ENCODE measurements at regions not wholly inside any gene's neighbourhood (a gene's known extent, or its start where the extent isn't known, plus 50 kb on each side); places are given as distances from the start of the nearest gene placed in this dataset.

GRCh38 chr20:58146081-58146745 lies 82.2 kb downstream of the ANKRD60 start:
- intact Hi-C loops (cut with DNase I; ENCODE audit: low total_unique reads), result no loop called here
- no peaks in the 10 kb centered on the region for H3K36me3 ChIP-seq
- WGBS, 5 donors, result 65 to 74% (median 72%) methylated on average over 8 of the region's 8 CpGs
- no peak for TF ChIP-seq POLR2AphosphoS5 (IDR thresholded peaks at IDR 0.05)
- TF ChIP-seq EP300 (IDR thresholded peaks at IDR 0.05), result no peak
- TF ChIP-seq CTCF (IDR thresholded peaks at IDR 0.05), result no peak
- TF ChIP-seq POLR2A (IDR thresholded peaks at IDR 0.05), result no peak
- no peaks in the 10 kb centered on the region for H3K4me1 ChIP-seq
- H3K27ac ChIP-seq, result no peak overlapping the region
- no peak overlapping the region for H3K4me3 ChIP-seq
- no peak for DNase-seq
- peaks cover 0 to 43% (median 17%) of the 10 kb centered on the region in 3 donors for H3K27me3 ChIP-seq
- peaks cover 0 to 13% (median 0%) of the 10 kb centered on the region in 4 donors for H3K9me3 ChIP-seq

- H3K36me3 ChIP-seq, result no peaks in the 10 kb centered on the region
- H3K27ac ChIP-seq, result no peak overlapping the region
- DNase-seq, result no peak
- no peaks in the 10 kb centered on the region for H3K4me1 ChIP-seq
- no peak overlapping the region for H3K4me3 ChIP-seq
- intact Hi-C loops (cut with DNase I; ENCODE audit: low total_unique reads), result no loop called here
- H3K9me3 ChIP-seq, result peaks cover 0 to 13% (median 0%) of the 10 kb centered on the region in 4 donors
- 76 to 85% (median 83%) methylated on average over 6 of the region's 6 CpGs for WGBS, 5 donors
- H3K27me3 ChIP-seq, result peaks cover 0 to 43% (median 12%) of the 10 kb centered on the region in 3 donors
- no peak for TF ChIP-seq CTCF (IDR thresholded peaks at IDR 0.05)
- TF ChIP-seq EP300 (IDR thresholded peaks at IDR 0.05), result no peak
- no peak for TF ChIP-seq POLR2AphosphoS5 (IDR thresholded peaks at IDR 0.05)
- TF ChIP-seq POLR2A (IDR thresholded peaks at IDR 0.05), result no peak
These were observed 82.9 kb downstream of the ANKRD60 start for GRCh38 chr20:58145506-58146080.

DNA sequence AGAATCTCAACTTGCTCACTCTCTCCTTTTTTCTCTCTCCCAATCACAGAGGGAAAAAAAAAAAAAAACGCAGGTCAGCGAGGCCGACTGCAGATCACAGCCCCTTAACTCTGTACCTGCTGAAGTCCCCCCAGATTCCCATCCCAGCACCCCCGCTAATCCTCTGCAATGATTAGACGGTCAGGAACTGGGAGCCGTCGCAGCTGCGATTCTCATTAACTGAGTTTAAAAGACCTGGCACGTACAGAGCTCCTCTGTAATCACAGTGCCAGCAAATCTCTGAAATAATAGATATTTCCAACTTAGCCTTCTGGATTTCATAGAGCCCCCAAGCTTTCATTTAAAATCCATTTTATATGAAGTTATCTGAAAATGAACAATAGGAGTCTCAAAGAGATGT lies 84.4 kb downstream of the ANKRD60 start:
- Histone ChIP-seq H3K27ac (no peak overlapping the region), H3K4me1 (no peaks in the 10 kb centered on the region), H3K27me3 (peaks cover 0 to 41% (median 5%) of the 10 kb centered on the region in 3 donors), H3K9me3 (peaks cover 0 to 13% (median 0%) of the 10 kb centered on the region in 4 donors), H3K4me3 (no peak overlapping the region), H3K36me3 (no peaks in the 10 kb centered on the region)
- intact Hi-C loops (cut with DNase I; ENCODE audit: low total_unique reads), result no loop called here
- no peak for DNase-seq
- WGBS, 5 donors, result 77 to 94% (median 90%) methylated on average over 9 of the region's 9 CpGs
- TF ChIP-seq POLR2AphosphoS5 (IDR thresholded peaks at IDR 0.05) (no peak), CTCF (IDR thresholded peaks at IDR 0.05) (no peak), EP300 (IDR thresholded peaks at IDR 0.05) (no peak), POLR2A (IDR thresholded peaks at IDR 0.05) (no peak)

DNA sequence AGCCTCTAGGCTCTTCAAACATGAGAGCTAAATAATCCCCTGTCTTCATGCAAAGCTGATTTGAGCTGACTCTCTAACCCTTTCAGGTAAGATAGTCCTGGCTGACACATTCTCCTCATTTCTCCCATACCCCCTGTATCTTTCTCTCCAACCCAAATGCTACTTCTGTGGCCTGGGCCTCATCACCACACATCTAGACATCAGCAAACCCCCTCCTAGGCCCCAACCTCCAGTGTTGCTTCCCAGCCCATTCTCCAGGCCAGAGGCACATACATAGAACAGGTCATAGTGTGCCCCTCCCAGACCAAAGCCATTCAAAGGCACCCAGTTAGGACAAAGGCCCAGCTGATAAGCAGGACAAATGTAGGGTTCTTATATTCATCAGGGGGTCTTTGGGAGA lies 84.9 kb downstream of the ANKRD60 start:
- Histone ChIP-seq H3K27ac (no peak overlapping the region), H3K27me3 (peaks cover 0 to 40% (median 5%) of the 10 kb centered on the region in 3 donors), H3K4me1 (no peaks in the 10 kb centered on the region), H3K36me3 (no peaks in the 10 kb centered on the region), H3K4me3 (no peak overlapping the region), H3K9me3 (peaks cover 0 to 13% (median 0%) of the 10 kb centered on the region in 4 donors)
- no peak for DNase-seq
- intact Hi-C loops (cut with DNase I; ENCODE audit: low total_unique reads), result no loop called here
- TF ChIP-seq POLR2AphosphoS5 (IDR thresholded peaks at IDR 0.05), result no peak
- TF ChIP-seq CTCF (IDR thresholded peaks at IDR 0.05), result no peak
- TF ChIP-seq EP300 (IDR thresholded peaks at IDR 0.05), result no peak
- no peak for TF ChIP-seq POLR2A (IDR thresholded peaks at IDR 0.05)
